ENCODE measurements at regions not wholly inside any gene's neighbourhood (a gene's known extent, or its start where the extent isn't known, plus 50 kb on each side); places are given as distances from the start of the nearest gene placed in this dataset.

DNA sequence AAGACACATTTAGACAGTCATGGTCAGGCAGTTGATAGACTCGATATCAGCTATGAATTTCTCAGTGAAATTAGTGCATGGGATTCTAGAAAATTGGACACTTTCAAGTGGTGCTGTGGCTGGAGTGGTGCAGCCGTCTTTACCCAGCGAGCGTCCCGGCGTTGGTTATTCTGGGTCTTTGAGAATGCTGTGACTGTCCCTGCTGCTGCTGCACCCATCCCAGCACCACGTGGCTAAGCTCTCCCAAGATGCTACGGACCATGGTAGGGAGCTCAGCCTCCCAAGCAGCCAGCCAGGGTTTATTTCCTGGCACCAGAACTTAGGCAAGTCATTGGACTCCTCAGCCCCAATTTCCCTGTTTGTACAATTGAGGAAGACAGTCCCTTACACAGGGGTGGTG is 147.2 kb upstream of the RPS6KA2 start:
- TF ChIP-seq GATA2 (IDR thresholded peaks at IDR 0.05; ENCODE audit: low read depth, low read length) (no peak), GATA3 (IDR thresholded peaks at IDR 0.05; ENCODE audit: low read depth, low read length) (no peak)
